IMR-90 (cell line): ENCODE measurements at regions not wholly inside any gene's neighbourhood (a gene's known extent, or its start where the extent isn't known, plus 50 kb on each side); places are given as distances from the start of the nearest gene placed in this dataset.

Source experiments
- ATAC-seq: fragments of 200-7000 bp; cut with Tn5 transposase; 2 replicates; pipeline ENCODE4 v1.9.1; 2020; ENCODE audit warnings: low read depth, mild to moderate bottlenecking, moderate library complexity
- BruUV-seq: library from RNA; stranded (reverse); fragments of 400-500 nt; replicated peaks from 2 replicates; lab custom pipeline; 2021; lab: Mats Ljungman, UMichigan
- CTCF ChIA-PET: fragments of 300-600 bp; formaldehyde crosslinking; extraction: SDS; loops from one replicate; lab custom pipeline; 2021; ENCODE audit warnings: antibody characterized with exemption; lab: Yijun Ruan, JAX
- POLR2A ChIA-PET: fragments of 300-600 bp; sonication (Branson Sonifier 250); formaldehyde crosslinking; loops from one replicate; lab custom pipeline; 2022; ENCODE audit warnings: antibody characterized with exemption; ENCODE audit not compliant: unreplicated experiment; lab: Charles Lee
- DNase-seq: peaks from one replicate; pipeline ENCODE4 v3.0.0; 2013
- H2AFZ ChIP-seq: replicated peaks from 2 replicates; pipeline ENCODE3; 2013; ENCODE audit warnings: low read length, mild to moderate bottlenecking; ENCODE audit not compliant: poor library complexity
- H2AK5ac ChIP-seq: 2 replicates; pipeline ENCODE4 v1.6.1; 2013; ENCODE audit warnings: low read depth, low read length, inconsistent platforms
- H2AK9ac ChIP-seq: replicated peaks from 2 replicates; pipeline ENCODE3; 2013; ENCODE audit warnings: mild to moderate bottlenecking, low read depth, low read length, moderate library complexity; ENCODE audit not compliant: poor library complexity
- H2BK120ac ChIP-seq: 2 replicates; pipeline ENCODE4 v1.6.1; 2013; ENCODE audit warnings: low read depth, low read length, inconsistent platforms
- H2BK15ac ChIP-seq: 3 replicates; pipeline ENCODE4 v1.6.1; 2013; ENCODE audit warnings: low read depth, low read length, inconsistent platforms
- H2BK20ac ChIP-seq: 2 replicates; pipeline ENCODE4 v1.6.1; 2013; ENCODE audit warnings: low read depth, mild to moderate bottlenecking, inconsistent platforms, low read length, moderate library complexity
- H2BK5ac ChIP-seq: 2 replicates; pipeline ENCODE4 v1.6.1; 2013; ENCODE audit warnings: mild to moderate bottlenecking, low read depth, low read length, inconsistent platforms; ENCODE audit not compliant: poor library complexity, severe bottlenecking
- H3K14ac ChIP-seq: replicated peaks from 2 replicates; pipeline ENCODE4 v1.6.1; 2013; ENCODE audit warnings: low read depth, low read length, inconsistent platforms
- H3K18ac ChIP-seq: 2 replicates; pipeline ENCODE4 v1.6.1; 2013; ENCODE audit warnings: low read depth, low read length, control low read depth
- H3K23ac ChIP-seq: 2 replicates; pipeline ENCODE4 v1.6.1; 2013; ENCODE audit warnings: low read depth, low read length, inconsistent platforms
- H3K27ac ChIP-seq: 2 replicates; pipeline ENCODE4 v1.5.1; 2013; ENCODE audit warnings: mild to moderate bottlenecking, control low read depth, low read length; ENCODE audit not compliant: insufficient read depth
- H3K27me3 ChIP-seq: 2 replicates; pipeline ENCODE4 v1.6.1; 2013; ENCODE audit warnings: low read length; ENCODE audit not compliant: control insufficient read depth, insufficient read depth
- H3K36me3 ChIP-seq: 2 replicates; pipeline ENCODE4 v1.6.1; 2013; ENCODE audit warnings: low read length, mixed read lengths; ENCODE audit not compliant: control insufficient read depth, insufficient read depth
- H3K4ac ChIP-seq: 2 replicates; pipeline ENCODE4 v1.6.1; 2013; ENCODE audit warnings: low read depth, low read length, inconsistent platforms
- H3K4me1 ChIP-seq: 2 replicates; pipeline ENCODE4 v1.6.1; 2013; ENCODE audit warnings: low read length, mixed read lengths; ENCODE audit not compliant: control insufficient read depth, insufficient read depth
- H3K4me2 ChIP-seq: 2 replicates; pipeline ENCODE4 v1.6.1; 2013; ENCODE audit warnings: low read depth, mild to moderate bottlenecking, control low read depth, low read length, moderate library complexity
- H3K4me3 ChIP-seq: 2 replicates; pipeline ENCODE4 v1.5.1; 2013; ENCODE audit warnings: low read depth, mild to moderate bottlenecking, control low read depth, low read length, moderate library complexity; ENCODE audit not compliant: insufficient read depth
- H3K56ac ChIP-seq: 2 replicates; pipeline ENCODE4 v1.6.1; 2013; ENCODE audit warnings: low read length, inconsistent platforms; ENCODE audit not compliant: insufficient read depth; ENCODE audit errors: extremely low read depth
- H3K79me1 ChIP-seq, 2 experiments: 2 replicates each; pipeline ENCODE4 v1.6.1; 2013; ENCODE audit warnings: low read length in 2 of 2, inconsistent platforms in 1 of 2, low read depth in 1 of 2
- H3K9ac ChIP-seq: 2 replicates; pipeline ENCODE4 v1.6.1; 2013; ENCODE audit warnings: low read depth, low read length, control low read depth
- H3K9me1 ChIP-seq: 2 replicates; pipeline ENCODE4 v1.6.1; 2013; ENCODE audit warnings: low read length, inconsistent platforms; ENCODE audit not compliant: insufficient read depth
- H3K9me3 ChIP-seq: 2 replicates; pipeline ENCODE4 v1.6.1; 2013; ENCODE audit warnings: low read length; ENCODE audit not compliant: control insufficient read depth, insufficient read depth
- H4K20me1 ChIP-seq: 2 replicates; pipeline ENCODE4 v1.6.1; 2013; ENCODE audit warnings: low read length, inconsistent platforms; ENCODE audit not compliant: insufficient read depth
- H4K5ac ChIP-seq: 2 replicates; pipeline ENCODE4 v1.6.1; 2013; ENCODE audit warnings: mild to moderate bottlenecking, low read depth, low read length, control low read depth
- H4K8ac ChIP-seq, 2 experiments: 2 replicates each; pipeline ENCODE4 v1.6.1; 2013; ENCODE audit warnings: low read depth in 2 of 2, low read length in 2 of 2, control low read depth in 1 of 2, inconsistent platforms in 1 of 2
- H4K91ac ChIP-seq: 2 replicates; pipeline ENCODE4 v1.6.1; 2013; ENCODE audit warnings: low read depth, low read length, inconsistent platforms; ENCODE audit not compliant: insufficient read depth
- BHLHE40 ChIP-seq: fragments of 150-350 bp; IDR thresholded peaks from 2 replicates; pipeline ENCODE4 v1.6.1; 2016; ENCODE audit warnings: mild to moderate bottlenecking, low read depth, low read length
- MAFK ChIP-seq: IDR thresholded peaks from 2 replicates; pipeline ENCODE4 v1.6.1; 2012; ENCODE audit warnings: low read depth, low read length, improper control_type of control experiment
- NFE2L2 ChIP-seq: fragments of 150-350 bp; IDR thresholded peaks from 2 replicates; pipeline ENCODE4 v1.6.1; 2016; ENCODE audit warnings: low read depth, mild to moderate bottlenecking, low read length
- WGBS, 2 experiments: methylation state at CpG; one replicate each; pipeline versions ENCODE4 v1.1.5 to v1.1.7; 2013; ENCODE audit warnings: missing lambda C conversion rate in 2 of 2; ENCODE audit not compliant: insufficient read length in 1 of 2; ENCODE audit errors: extremely low coverage in 2 of 2; 5-methylcytosine and 5-hydroxymethylcytosine counted together
- dilution Hi-C: fragments of 300-500 bp; cut with HindIII; formaldehyde crosslinking; loops from one replicate; pipeline ENCODE4 v1.14.3; 2018; ENCODE audit warnings: low sequenced_read_pairs; ENCODE audit not compliant: unreplicated experiment
- in situ Hi-C: fragments of 300-500 bp; cut with MboI; formaldehyde crosslinking; loops from 3 replicates; pipeline ENCODE4 v1.14.3; 2019; ENCODE audit warnings: low sequenced_read_pairs, inconsistent platforms, mixed read lengths
- intact Hi-C: fragments of 100-400 bp; cut with micrococcal nuclease; formaldehyde crosslinking; loops from 2 replicates; pipeline ENCODE4 v1.10.0; 2022

DNA sequence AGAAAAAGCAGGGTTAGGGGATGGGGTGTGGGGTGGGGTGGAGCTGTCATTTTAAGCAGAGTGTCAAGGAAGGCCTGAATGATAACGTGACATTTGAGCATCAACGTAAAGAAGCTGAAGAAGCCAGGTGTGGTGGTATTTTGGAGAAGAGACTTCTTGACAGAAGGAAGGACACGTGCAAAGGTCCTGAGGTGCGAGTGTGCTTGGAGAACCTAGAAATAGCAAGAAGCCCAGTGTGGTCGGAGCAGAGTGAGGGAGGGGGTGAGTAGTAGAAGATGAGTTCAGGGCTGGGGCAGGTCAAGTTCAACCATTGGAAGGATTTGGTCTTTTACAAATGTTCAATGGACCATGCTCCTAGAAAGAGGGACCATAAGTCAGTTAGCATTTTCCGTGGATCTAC lies 140.2 kb upstream of the ZBTB40 start:
- WGBS, 2 experiments, result 64% methylated on average over 5 of the region's 6 CpGs; no CpG with 5 or more reads in 1 of the 2 experiments
- H3K27me3 ChIP-seq, result peaks cover 26% of the 10 kb centered on the region
- H2BK5ac ChIP-seq, result no peak overlapping the region
- H2BK120ac ChIP-seq, result no peak overlapping the region
- ChIA-PET CTCF (interaction anchor here (0.6 kb wide), 1 partner anchor 10 kb away, joined by 3 read pairs; no protein-coding TSS in a partner anchor), POLR2A (no interaction called here)
- H3K9ac ChIP-seq, result no peak overlapping the region
- H2AK9ac ChIP-seq, result no peak overlapping the region
- no peak overlapping the region for H2AFZ ChIP-seq
- H2BK20ac ChIP-seq, result no peak overlapping the region
- ATAC-seq (no peak), DNase-seq (no peak)
- H3K79me1 ChIP-seq, result no peaks in the 10 kb centered on the region
- H4K91ac ChIP-seq, result no peak overlapping the region
- H3K36me3 ChIP-seq, result no peaks in the 10 kb centered on the region
- H3K14ac ChIP-seq, result no peak overlapping the region
- no peak overlapping the region for H4K8ac ChIP-seq
- H3K56ac ChIP-seq, result no peak overlapping the region
- H3K9me1 ChIP-seq, result no peaks in the 10 kb centered on the region
- in situ Hi-C loops, result no loop called here
- H3K27ac ChIP-seq, result no peak overlapping the region
- dilution Hi-C loops, result no loop called here
- no TSS peak for BruUV-seq
- no peak overlapping the region for H2BK15ac ChIP-seq
- intact Hi-C loops, result no loop called here
- H3K4me2 ChIP-seq, result no peak overlapping the region
- H3K4me3 ChIP-seq, result no peak overlapping the region
- no peak overlapping the region for H4K5ac ChIP-seq
- no peak for TF ChIP-seq NFE2L2
- TF ChIP-seq MAFK, result no peak
- no peak for TF ChIP-seq BHLHE40
- no peaks in the 10 kb centered on the region for H4K20me1 ChIP-seq
- no peaks in the 10 kb centered on the region for H3K9me3 ChIP-seq
- H3K18ac ChIP-seq, result no peak overlapping the region
- H3K23ac ChIP-seq, result no peak overlapping the region
- H3K4me1 ChIP-seq, result no peaks in the 10 kb centered on the region
- H3K4ac ChIP-seq, result no peak overlapping the region
- no peak overlapping the region for H2AK5ac ChIP-seq
